Vagina (tissue), 2 donors: ENCODE measurements at regions not wholly inside any gene's neighbourhood (a gene's known extent, or its start where the extent isn't known, plus 50 kb on each side); places are given as distances from the start of the nearest gene placed in this dataset.

ENCODE experiments used
- DNase-seq, 2 donors: peaks; one replicate each; pipeline ENCODE4 v3.0.0-alpha.2; 2017; ENCODE audit errors: extremely low spot score in 2 of 2
- H3K27ac ChIP-seq: fragments of 200-600 bp; sonication (generic); one replicate; pipeline ENCODE4 v1.5.1; 2019
- H3K27me3 ChIP-seq: fragments of 200-600 bp; sonication (generic); one replicate; pipeline ENCODE4 v1.5.1; 2019
- H3K36me3 ChIP-seq, 2 donors: fragments of 200-600 bp; sonication (generic); one replicate each; pipeline ENCODE4 v1.5.1; 2017 to 2019
- H3K4me1 ChIP-seq: fragments of 200-600 bp; sonication (generic); one replicate; pipeline ENCODE4 v1.5.1; 2019
- H3K4me3 ChIP-seq, 2 donors: fragments of 200-600 bp; sonication (generic); 1 replicate in 1 of 2; 2 replicates in 1 of 2; pipeline ENCODE4 v1.5.1; 2016 to 2019
- H3K9me3 ChIP-seq: fragments of 200-600 bp; sonication (generic); one replicate; pipeline ENCODE4 v1.5.1; 2019
- CTCF ChIP-seq, 3 experiments: fragments of 450-650 bp in 2 of 3; fragments of 200-600 bp in 1 of 3; sonication (generic) in 1 of 3; IDR thresholded peaks; one replicate each; pipeline ENCODE4 v1.5.1; 2017 to 2019; ENCODE audit warnings: antibody characterized with exemption in 3 of 3, mild to moderate bottlenecking in 2 of 3, moderate library complexity in 2 of 3
- POLR2A ChIP-seq, 2 donors: fragments of 450-650 bp; IDR thresholded peaks; one replicate each; pipeline ENCODE4 v1.6.1; 2017; ENCODE audit warnings: antibody characterized with exemption in 2 of 2, mild to moderate bottlenecking in 2 of 2, moderate library complexity in 2 of 2
- POLR2AphosphoS5 ChIP-seq, 2 donors: sonication (generic); formaldehyde crosslinking; IDR thresholded peaks; one replicate each; pipeline ENCODE4 v1.9.0; 2017; ENCODE audit warnings: antibody characterized with exemption in 2 of 2, mild to moderate bottlenecking in 2 of 2, low read depth in 1 of 2; ENCODE audit not compliant: insufficient read depth in 1 of 2
- intact Hi-C: fragments of 100-400 bp; cut with DNase I; formaldehyde crosslinking; loops from one replicate; pipeline ENCODE4 v1.15.1; 2023

- TF ChIP-seq POLR2A (IDR thresholded peaks at IDR 0.05) (no peak), CTCF (IDR thresholded peaks at IDR 0.05) (no peak), POLR2AphosphoS5 (IDR thresholded peaks at IDR 0.05; ENCODE audit: insufficient read depth in 1 of 2, low read depth in 1 of 2) (no peak)
- intact Hi-C loops: no loop called here
- Histone ChIP-seq H3K9me3 (no peaks in the 10 kb centered on the region), H3K27ac (no peak overlapping the region), H3K27me3 (no peaks in the 10 kb centered on the region), H3K36me3 (no peaks in the 10 kb centered on the region), H3K4me1 (no peaks in the 10 kb centered on the region), H3K4me3 (no peak overlapping the region)
- no peak for DNase-seq
Measured at GRCh38 chr22:48432781-48433518, 1394.7 kb downstream of the BRD1 start.

GRCh38 chr22:48431536-48432315 lies 1395.9 kb downstream of the BRD1 start:
- Histone ChIP-seq H3K36me3 (no peaks in the 10 kb centered on the region), H3K27me3 (no peaks in the 10 kb centered on the region), H3K9me3 (no peaks in the 10 kb centered on the region), H3K27ac (no peak overlapping the region), H3K4me1 (no peaks in the 10 kb centered on the region), H3K4me3 (no peak overlapping the region)
- intact Hi-C loops: no loop called here
- TF ChIP-seq POLR2AphosphoS5 (IDR thresholded peaks at IDR 0.05; ENCODE audit: insufficient read depth in 1 of 2, low read depth in 1 of 2) (no peak), CTCF (IDR thresholded peaks at IDR 0.05) (no peak), POLR2A (IDR thresholded peaks at IDR 0.05) (no peak)
- no peak for DNase-seq

- TF ChIP-seq CTCF (IDR thresholded peaks at IDR 0.05) (no peak), POLR2A (IDR thresholded peaks at IDR 0.05) (no peak), POLR2AphosphoS5 (IDR thresholded peaks at IDR 0.05; ENCODE audit: insufficient read depth in 1 of 2, low read depth in 1 of 2) (no peak)
- no peaks in the 10 kb centered on the region for H3K27me3 ChIP-seq
- no peaks in the 10 kb centered on the region for H3K36me3 ChIP-seq
- no peak overlapping the region for H3K4me3 ChIP-seq
- intact Hi-C loops: no loop called here
- DNase-seq: no peak
- H3K4me1 ChIP-seq: no peaks in the 10 kb centered on the region
- no peaks in the 10 kb centered on the region for H3K9me3 ChIP-seq
- H3K27ac ChIP-seq: no peak overlapping the region
Measured at GRCh38 chr22:48431014-48431413, 1396.7 kb downstream of the BRD1 start.

DNA sequence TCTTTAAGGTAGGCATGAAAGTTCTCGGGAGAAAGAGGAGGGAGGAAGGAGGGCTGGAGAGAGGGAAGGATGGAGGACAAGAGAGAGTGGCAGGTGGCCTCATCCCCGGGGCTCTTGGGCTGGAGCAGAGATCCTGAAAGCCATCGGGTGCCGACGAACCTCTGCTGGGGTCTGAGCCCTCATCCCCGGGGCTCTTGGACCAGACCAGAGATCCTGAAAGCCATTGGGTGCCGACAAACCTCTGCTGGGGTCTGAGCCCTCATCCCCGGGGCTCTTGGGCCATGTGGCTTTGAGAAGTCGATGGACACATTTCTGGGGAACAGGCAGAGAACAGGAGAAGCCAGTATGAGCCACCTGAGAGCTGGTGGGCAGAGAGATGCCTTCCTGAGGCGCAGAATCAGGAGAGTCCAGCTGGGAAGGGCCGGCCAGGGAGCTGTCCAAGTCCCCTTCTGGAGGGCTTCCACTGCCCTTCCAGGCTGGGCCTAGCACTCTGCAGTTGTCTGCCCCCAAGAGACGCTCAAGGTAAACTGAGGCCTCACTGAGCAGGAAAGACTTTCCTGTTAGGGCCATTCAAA lies 1398.1 kb downstream of the BRD1 start:
- no peak for TF ChIP-seq POLR2A (IDR thresholded peaks at IDR 0.05)
- Histone ChIP-seq H3K27ac (no peak overlapping the region), H3K36me3 (no peaks in the 10 kb centered on the region), H3K9me3 (no peaks in the 10 kb centered on the region), H3K4me3 (no peak overlapping the region), H3K27me3 (no peaks in the 10 kb centered on the region), H3K4me1 (no peaks in the 10 kb centered on the region)
- intact Hi-C loops: no loop called here
- DNase-seq: no peak

DNA sequence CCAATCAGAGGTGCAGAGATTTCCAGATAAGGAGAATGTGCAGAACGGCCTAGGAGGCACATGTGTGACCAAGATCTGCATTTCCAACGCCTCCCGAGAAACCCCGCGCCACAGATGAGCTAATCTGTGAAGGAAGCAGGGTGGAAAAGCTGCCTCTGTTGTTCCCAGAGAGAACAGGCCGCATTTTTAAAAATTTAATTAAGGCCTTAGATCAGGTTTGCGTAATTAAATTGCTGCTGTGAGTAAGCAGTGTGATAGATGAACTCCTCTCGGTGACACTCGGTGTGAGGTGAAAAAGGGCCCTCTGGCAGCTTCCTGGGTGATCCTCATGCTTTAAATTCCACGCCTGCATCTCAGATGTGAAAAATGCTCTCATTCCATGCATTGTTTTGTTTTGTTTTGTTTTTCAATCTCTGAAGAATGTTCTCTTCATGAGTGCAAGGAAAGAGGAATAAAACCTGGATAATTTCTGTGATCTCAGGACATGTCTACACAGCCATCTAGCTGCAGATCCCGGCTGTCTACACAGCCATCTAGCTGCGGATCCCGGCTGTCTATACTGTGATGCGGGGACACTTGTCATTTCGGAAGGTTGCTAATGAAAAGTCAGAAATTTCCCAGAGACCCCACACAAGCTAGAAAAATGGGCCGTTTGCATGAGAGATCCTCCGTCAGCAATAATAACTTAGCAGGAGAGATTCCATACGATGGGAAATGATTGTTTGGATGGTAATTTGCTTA lies 1398.9 kb downstream of the BRD1 start:
- H3K27ac ChIP-seq: no peak overlapping the region
- no peaks in the 10 kb centered on the region for H3K36me3 ChIP-seq
- H3K9me3 ChIP-seq: no peaks in the 10 kb centered on the region
- TF ChIP-seq POLR2A (IDR thresholded peaks at IDR 0.05) (no peak), POLR2AphosphoS5 (IDR thresholded peaks at IDR 0.05; ENCODE audit: insufficient read depth in 1 of 2, low read depth in 1 of 2) (no peak), CTCF (IDR thresholded peaks at IDR 0.05) (no peak)
- H3K4me1 ChIP-seq: no peaks in the 10 kb centered on the region
- no peak for DNase-seq
- intact Hi-C loops: no loop called here
- H3K4me3 ChIP-seq: no peak overlapping the region
- H3K27me3 ChIP-seq: no peaks in the 10 kb centered on the region
